HepG2 (cell line): ENCODE measurements at regions not wholly inside any gene's neighbourhood (a gene's known extent, or its start where the extent isn't known, plus 50 kb on each side); places are given as distances from the start of the nearest gene placed in this dataset.

ENCODE experiments used
- ATAC-seq: fragments of 200-7000 bp; cut with Tn5 transposase; 3 replicates; pipeline ENCODE4 v1.9.1; 2020; ENCODE audit warnings: mild to moderate bottlenecking, moderate library complexity
- BruUV-seq: library from RNA; stranded (reverse); fragments of 400-500 nt; replicated peaks from 2 replicates; lab custom pipeline; 2021; lab: Mats Ljungman, UMichigan
- CTCF ChIA-PET: fragments of 300-600 bp; formaldehyde crosslinking; extraction: SDS; loops from one replicate; lab custom pipeline; 2021; ENCODE audit warnings: low total read pairs, inconsistent platforms, low intra/inter-chr PET ratio; lab: Yijun Ruan, JAX
- POLR2A ChIA-PET: fragments of 350-600 bp; sonication (Branson Sonifier 250); formaldehyde crosslinking; loops from one replicate; lab custom pipeline; 2020; ENCODE audit warnings: antibody characterized with exemption, inconsistent platforms; lab: Yijun Ruan, JAX
- DNase-seq: peaks from one replicate; pipeline ENCODE4 v3.0.0-alpha.2; 2015; ENCODE audit warnings: low spot score
- FAIRE-seq: peaks from 3 replicates; lab custom pipeline; 2011; peaks lifted over from hg19 to GRCh38; lab: Jason Lieb, UNC
- H2AFZ ChIP-seq: one replicate; pipeline ENCODE4 v1.6.1; 2011; ENCODE audit warnings: low read length, inconsistent platforms
- H3K27ac ChIP-seq: fragments of 300-600 bp; 3 replicates; pipeline ENCODE4 v1.8.0; 2011; ENCODE audit warnings: mixed run types, mild to moderate bottlenecking, mixed read lengths, low read length, inconsistent platforms; ENCODE audit not compliant: insufficient read depth; ENCODE audit errors: extremely low read length
- H3K27me3 ChIP-seq, 2 experiments: fragments of 200-600 bp in 1 of 2; 2 replicates in 1 of 2; 3 replicates in 1 of 2; pipeline versions ENCODE4 v1.6.0 to v1.8.0; 2011; ENCODE audit warnings: low read length in 2 of 2, mild to moderate bottlenecking in 2 of 2, moderate library complexity in 2 of 2, inconsistent platforms in 1 of 2; ENCODE audit not compliant: insufficient read depth in 2 of 2, control insufficient read depth in 1 of 2
- H3K36me3 ChIP-seq, 2 experiments: fragments of 200-600 bp in 1 of 2; replicated peaks in 1 of 2; 2 replicates in 1 of 2; 3 replicates in 1 of 2; pipeline versions ENCODE4 v1.5.1 to v1.8.0; 2011; ENCODE audit warnings: low read length in 2 of 2, inconsistent platforms in 1 of 2; ENCODE audit not compliant: insufficient read depth in 2 of 2, control insufficient read depth in 1 of 2
- H3K4me1 ChIP-seq: 2 replicates; pipeline ENCODE4 v1.5.1; 2012; ENCODE audit warnings: low read length, inconsistent platforms; ENCODE audit not compliant: insufficient read depth
- H3K4me2 ChIP-seq: 2 replicates; pipeline ENCODE4 v1.6.0; 2011; ENCODE audit warnings: low read depth, low read length, inconsistent platforms
- H3K4me3 ChIP-seq, 3 experiments: fragments of 200-600 bp in 1 of 3; sonication (generic), shearing (Covaris generic) in 1 of 3; replicated peaks in 1 of 3; 2 replicates each; pipeline ENCODE4 v1.5.1; 2011 to 2016; ENCODE audit warnings: low read length in 3 of 3, inconsistent platforms in 2 of 3, low read depth in 2 of 3, mild to moderate bottlenecking in 2 of 3, control low read depth in 1 of 3, mixed read lengths in 1 of 3; ENCODE audit not compliant: insufficient read depth in 1 of 3
- H3K79me2 ChIP-seq: one replicate; pipeline ENCODE4 v1.6.1; 2011; ENCODE audit warnings: low read length, inconsistent platforms; ENCODE audit not compliant: insufficient read depth
- H3K9ac ChIP-seq: 2 replicates; pipeline ENCODE4 v1.6.0; 2011; ENCODE audit warnings: mild to moderate bottlenecking, low read depth, low read length, inconsistent platforms; ENCODE audit not compliant: insufficient read depth
- H3K9me3 ChIP-seq: 2 replicates; pipeline ENCODE4 v1.5.1; 2012; ENCODE audit warnings: mild to moderate bottlenecking, low read length
- H4K20me1 ChIP-seq: 2 replicates; pipeline ENCODE4 v1.6.0; 2011; ENCODE audit warnings: inconsistent platforms, mild to moderate bottlenecking, low read length, moderate library complexity; ENCODE audit not compliant: insufficient read depth
- ADNP ChIP-seq: sonication (generic); formaldehyde crosslinking; IDR thresholded peaks from 2 replicates; pipeline ENCODE4 v1.4.0; 2020; ENCODE audit warnings: missing genetic modification reagents
- CBX1 ChIP-seq: IDR thresholded peaks from one replicate; pipeline ENCODE4 v1.6.1; 2016; ENCODE audit warnings: antibody characterized with exemption, low read depth
- MIXL1 ChIP-seq: IDR thresholded peaks from 2 replicates; pipeline ENCODE4 v1.6.1; 2016
- PCBP1 ChIP-seq: fragments of 200-400 bp; formaldehyde crosslinking; IDR thresholded peaks from 2 replicates; pipeline ENCODE4 v1.6.1; 2017; ENCODE audit warnings: mild to moderate bottlenecking, low read depth, low read length, borderline replicate concordance
- SNAPC2 ChIP-seq: sonication (generic); formaldehyde crosslinking; IDR thresholded peaks from 2 replicates; pipeline ENCODE4 v1.8.1; 2022; ENCODE audit warnings: mild to moderate bottlenecking, missing genetic modification reagents
- ZFP62 ChIP-seq: sonication (generic); formaldehyde crosslinking; IDR thresholded peaks from 2 replicates; pipeline ENCODE4 v1.4.0; 2020; ENCODE audit warnings: missing genetic modification reagents
- ZNF205 ChIP-seq: IDR thresholded peaks from 2 replicates; pipeline ENCODE4 v1.6.1; 2018; ENCODE audit warnings: missing biosample characterization, missing genetic modification reagents
- ZNF282 ChIP-seq: fragments of 450-650 bp; IDR thresholded peaks from 2 replicates; pipeline ENCODE4 v1.6.1; 2018; ENCODE audit not compliant: partially characterized antibody
- ZNF335 ChIP-seq: sonication (generic); formaldehyde crosslinking; IDR thresholded peaks from 2 replicates; pipeline ENCODE4 v1.4.0; 2020; ENCODE audit warnings: missing genetic modification reagents
- ZZZ3 ChIP-seq: sonication (generic); formaldehyde crosslinking; IDR thresholded peaks from 2 replicates; pipeline ENCODE4 v1.4.0; 2020; ENCODE audit warnings: missing genetic modification reagents, mild to moderate bottlenecking, borderline replicate concordance
- WGBS: methylation state at CpG from one replicate; pipeline ENCODE4 v1.1.6; 2017; ENCODE audit warnings: low lambda C conversion rate; 5-methylcytosine and 5-hydroxymethylcytosine counted together
- in situ Hi-C: cut with HindIII; loops from 2 replicates; pipeline ENCODE4 v1.10.0; 2017; ENCODE audit warnings: low pct_unique_long_range_greater_than_20kb; ENCODE audit not compliant: extremely low pct_ligation_motif_present
- intact Hi-C: fragments of 100-400 bp; cut with micrococcal nuclease; formaldehyde crosslinking; loops from one replicate; pipeline ENCODE4 v1.10.0; 2022; ENCODE audit not compliant: unreplicated experiment
- TF ChIP-seq, protein P1 (sequence below): IDR thresholded peaks from 2 replicates; pipeline ENCODE4 v1.6.1; 2016; ENCODE audit warnings: low read depth, borderline replicate concordance
- TF ChIP-seq, protein P2 (sequence below): sonication (generic); formaldehyde crosslinking; IDR thresholded peaks from 2 replicates; pipeline ENCODE4 v1.4.0; 2020; ENCODE audit warnings: mild to moderate bottlenecking, low read depth, missing genetic modification reagents
- TF ChIP-seq, protein P3 (sequence below): sonication (generic); formaldehyde crosslinking; IDR thresholded peaks from 2 replicates; pipeline ENCODE4 v1.4.0; 2020; ENCODE audit warnings: missing genetic modification reagents; ENCODE audit errors: not compliant biosample characterization
- TF ChIP-seq, protein P4 (sequence below): sonication (generic); formaldehyde crosslinking; IDR thresholded peaks from 2 replicates; pipeline ENCODE4 v1.5.0; 2020; ENCODE audit warnings: missing genetic modification reagents

DNA sequence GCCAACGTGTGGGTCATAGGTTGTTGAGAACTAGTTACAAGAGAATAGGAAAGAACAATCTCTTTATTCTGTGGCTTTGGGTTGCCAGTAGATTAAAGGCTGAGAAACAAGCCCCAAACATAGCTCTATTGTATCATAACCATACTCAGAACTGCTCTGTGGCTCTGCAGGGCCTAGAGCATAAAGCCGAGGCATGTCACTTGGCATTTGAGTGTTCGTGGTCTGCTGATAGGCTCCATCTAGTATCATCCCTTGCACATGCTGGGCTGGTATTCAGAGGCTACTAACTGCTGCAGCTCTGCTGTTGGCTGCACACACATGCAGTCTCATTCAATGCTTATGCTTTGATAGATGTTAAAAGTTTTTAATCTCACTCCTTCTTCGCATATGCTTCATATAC lies 157.9 kb downstream of the OGFRL1 start:
- BruUV-seq, result no TSS peak
- H2AFZ ChIP-seq, result no peak overlapping the region
- 20% methylated on average over 4 of the region's 4 CpGs for WGBS
- no peak overlapping the region for H3K27ac ChIP-seq
- H3K4me3 ChIP-seq, result no peak overlapping the region
- FAIRE-seq, result no peak
- no peaks in the 10 kb centered on the region for H3K79me2 ChIP-seq
- H3K9me3 ChIP-seq, result no peaks in the 10 kb centered on the region
- intact Hi-C loops, result no loop called here
- no peak overlapping the region for H3K9ac ChIP-seq
- no peak for DNase-seq
- no peaks in the 10 kb centered on the region for H3K4me1 ChIP-seq
- in situ Hi-C loops, result no loop called here
- no peaks in the 10 kb centered on the region for H3K36me3 ChIP-seq
- H4K20me1 ChIP-seq, result no peaks in the 10 kb centered on the region
- ATAC-seq, result no peak
- TF ChIP-seq, protein P1, sequence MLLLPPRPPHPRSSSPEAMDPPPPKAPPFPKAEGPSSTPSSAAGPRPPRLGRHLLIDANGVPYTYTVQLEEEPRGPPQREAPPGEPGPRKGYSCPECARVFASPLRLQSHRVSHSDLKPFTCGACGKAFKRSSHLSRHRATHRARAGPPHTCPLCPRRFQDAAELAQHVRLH (CRISPR knock-in tag), result no peak
- no peak for TF ChIP-seq ADNP (CRISPR knock-in tag)
- no peak for TF ChIP-seq ZFP62 (CRISPR knock-in tag)
- no peak for TF ChIP-seq ZNF282
- TF ChIP-seq ZZZ3 (CRISPR knock-in tag), result no peak
- TF ChIP-seq, protein P2, sequence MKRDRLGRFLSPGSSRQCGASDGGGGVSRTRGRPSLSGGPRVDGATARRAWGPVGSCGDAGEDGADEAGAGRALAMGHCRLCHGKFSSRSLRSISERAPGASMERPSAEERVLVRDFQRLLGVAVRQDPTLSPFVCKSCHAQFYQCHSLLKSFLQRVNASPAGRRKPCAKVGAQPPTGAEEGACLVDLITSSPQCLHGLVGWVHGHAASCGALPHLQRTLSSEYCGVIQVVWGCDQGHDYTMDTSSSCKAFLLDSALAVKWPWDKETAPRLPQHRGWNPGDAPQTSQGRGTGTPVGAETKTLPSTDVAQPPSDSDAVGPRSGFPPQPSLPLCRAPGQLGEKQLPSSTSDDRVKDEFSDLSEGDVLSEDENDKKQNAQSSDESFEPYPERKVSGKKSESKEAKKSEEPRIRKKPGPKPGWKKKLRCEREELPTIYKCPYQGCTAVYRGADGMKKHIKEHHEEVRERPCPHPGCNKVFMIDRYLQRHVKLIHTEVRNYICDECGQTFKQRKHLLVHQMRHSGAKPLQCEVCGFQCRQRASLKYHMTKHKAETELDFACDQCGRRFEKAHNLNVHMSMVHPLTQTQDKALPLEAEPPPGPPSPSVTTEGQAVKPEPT (CRISPR knock-in tag), result no peak
- TF ChIP-seq MIXL1 (CRISPR knock-in tag), result no peak
- TF ChIP-seq, protein P3, sequence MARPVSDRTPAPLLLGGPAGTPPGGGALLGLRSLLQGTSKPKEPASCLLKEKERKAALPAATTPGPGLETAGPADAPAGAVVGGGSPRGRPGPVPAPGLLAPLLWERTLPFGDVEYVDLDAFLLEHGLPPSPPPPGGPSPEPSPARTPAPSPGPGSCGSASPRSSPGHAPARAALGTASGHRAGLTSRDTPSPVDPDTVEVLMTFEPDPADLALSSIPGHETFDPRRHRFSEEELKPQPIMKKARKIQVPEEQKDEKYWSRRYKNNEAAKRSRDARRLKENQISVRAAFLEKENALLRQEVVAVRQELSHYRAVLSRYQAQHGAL (CRISPR knock-in tag), result no peak
- no peak for TF ChIP-seq ZNF205 (CRISPR knock-in tag)
- no peak for TF ChIP-seq ZNF335
- TF ChIP-seq CBX1, result no peak
- no peak for TF ChIP-seq SNAPC2
- TF ChIP-seq, protein P4, sequence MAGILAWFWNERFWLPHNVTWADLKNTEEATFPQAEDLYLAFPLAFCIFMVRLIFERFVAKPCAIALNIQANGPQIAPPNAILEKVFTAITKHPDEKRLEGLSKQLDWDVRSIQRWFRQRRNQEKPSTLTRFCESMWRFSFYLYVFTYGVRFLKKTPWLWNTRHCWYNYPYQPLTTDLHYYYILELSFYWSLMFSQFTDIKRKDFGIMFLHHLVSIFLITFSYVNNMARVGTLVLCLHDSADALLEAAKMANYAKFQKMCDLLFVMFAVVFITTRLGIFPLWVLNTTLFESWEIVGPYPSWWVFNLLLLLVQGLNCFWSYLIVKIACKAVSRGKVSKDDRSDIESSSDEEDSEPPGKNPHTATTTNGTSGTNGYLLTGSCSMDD, result no peak
- no peak for TF ChIP-seq PCBP1
- H3K27me3 ChIP-seq, result no peaks in the 10 kb centered on the region
- H3K4me2 ChIP-seq, result no peak overlapping the region
- CTCF ChIA-PET, result no interaction called here
- POLR2A ChIA-PET, result no interaction called here
